Lower leg skin (tissue), 3 donors: ENCODE measurements at regions not wholly inside any gene's neighbourhood (a gene's known extent, or its start where the extent isn't known, plus 50 kb on each side); places are given as distances from the start of the nearest gene placed in this dataset.

Experiments used
- POLR2A ChIP-seq, 2 donors: fragments of 450-650 bp; IDR thresholded peaks; one replicate each; pipeline ENCODE4 v1.6.1; 2016 to 2017; ENCODE audit warnings: antibody characterized with exemption in 2 of 2, mild to moderate bottlenecking in 1 of 2, moderate library complexity in 1 of 2
- TF ChIP-seq, protein P1 (sequence below), 3 donors: fragments of 450-650 bp; IDR thresholded peaks; one replicate each; pipeline ENCODE4 v1.5.1; 2016; ENCODE audit warnings: antibody characterized with exemption in 3 of 3, mild to moderate bottlenecking in 3 of 3, moderate library complexity in 2 of 3

DNA sequence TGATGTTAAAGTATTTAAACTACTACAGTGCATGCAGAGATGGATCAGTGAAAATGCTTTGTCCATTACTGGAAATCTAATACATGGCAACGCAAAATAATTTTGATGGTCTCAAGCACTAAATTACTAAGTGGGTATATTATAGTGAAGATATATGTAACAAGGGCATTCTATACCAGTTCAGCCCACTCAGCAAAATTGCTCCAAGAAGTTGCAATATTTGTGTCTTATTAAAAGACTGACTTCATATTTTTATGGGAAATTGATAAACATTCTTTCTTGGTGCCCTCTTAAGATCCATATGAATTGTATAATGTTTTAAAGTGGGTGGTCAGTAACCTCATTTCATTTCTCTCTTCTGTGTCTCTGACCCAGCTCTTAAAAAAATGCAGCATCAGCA, 343.1 kb upstream of the MEX3C start:
- TF ChIP-seq, protein P1, sequence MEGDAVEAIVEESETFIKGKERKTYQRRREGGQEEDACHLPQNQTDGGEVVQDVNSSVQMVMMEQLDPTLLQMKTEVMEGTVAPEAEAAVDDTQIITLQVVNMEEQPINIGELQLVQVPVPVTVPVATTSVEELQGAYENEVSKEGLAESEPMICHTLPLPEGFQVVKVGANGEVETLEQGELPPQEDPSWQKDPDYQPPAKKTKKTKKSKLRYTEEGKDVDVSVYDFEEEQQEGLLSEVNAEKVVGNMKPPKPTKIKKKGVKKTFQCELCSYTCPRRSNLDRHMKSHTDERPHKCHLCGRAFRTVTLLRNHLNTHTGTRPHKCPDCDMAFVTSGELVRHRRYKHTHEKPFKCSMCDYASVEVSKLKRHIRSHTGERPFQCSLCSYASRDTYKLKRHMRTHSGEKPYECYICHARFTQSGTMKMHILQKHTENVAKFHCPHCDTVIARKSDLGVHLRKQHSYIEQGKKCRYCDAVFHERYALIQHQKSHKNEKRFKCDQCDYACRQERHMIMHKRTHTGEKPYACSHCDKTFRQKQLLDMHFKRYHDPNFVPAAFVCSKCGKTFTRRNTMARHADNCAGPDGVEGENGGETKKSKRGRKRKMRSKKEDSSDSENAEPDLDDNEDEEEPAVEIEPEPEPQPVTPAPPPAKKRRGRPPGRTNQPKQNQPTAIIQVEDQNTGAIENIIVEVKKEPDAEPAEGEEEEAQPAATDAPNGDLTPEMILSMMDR (IDR thresholded peaks at IDR 0.05): no peak
- no peak for TF ChIP-seq POLR2A (IDR thresholded peaks at IDR 0.05)
